ENCODE measurements at regions not wholly inside any gene's neighbourhood (a gene's known extent, or its start where the extent isn't known, plus 50 kb on each side); places are given as distances from the start of the nearest gene placed in this dataset.
"Not testable (repeated sequence)": the region's sequence is repeated elsewhere in the genome, so short reads cannot be mapped to it uniquely, and the experiment has no call there.

DNA sequence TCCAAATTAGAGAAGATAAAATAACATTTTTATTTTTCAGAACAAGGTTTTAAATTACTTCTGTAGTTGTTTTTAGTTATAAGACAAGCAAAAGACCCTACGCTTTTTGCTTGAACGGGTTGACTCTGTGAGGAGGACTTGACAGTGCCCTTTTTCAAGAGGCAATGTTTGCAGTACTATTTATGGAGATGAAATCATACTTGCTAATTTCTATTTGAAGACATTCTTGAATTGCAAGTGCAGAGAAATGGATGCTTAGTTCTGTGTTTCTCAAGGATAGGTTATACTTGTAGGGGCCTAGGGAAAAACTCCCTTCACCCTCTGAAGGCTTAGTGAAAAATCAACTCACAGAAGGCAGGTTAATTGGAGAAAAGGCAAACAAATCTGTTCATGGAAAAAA lies 1229.5 kb downstream of the REEP3 start:
- Histone ChIP-seq H3K4me3 (ENCODE audit: low read length in 2 of 2) (no peak overlapping the region), H3K9me3 (ENCODE audit: control insufficient read depth in 2 of 2, low read length in 2 of 2) (no peaks in the 10 kb centered on the region), H3K27ac (ENCODE audit: low read length) (no peak overlapping the region), H3K9ac (ENCODE audit: low read length in 2 of 2) (no peak overlapping the region), H3K36me3 (ENCODE audit: control insufficient read depth in 2 of 2, insufficient read depth in 2 of 2, low read length in 2 of 2) (no peaks in the 10 kb centered on the region), H3K4me1 (ENCODE audit: control insufficient read depth, insufficient read depth, low read length) (no peaks in the 10 kb centered on the region), H3K27me3 (ENCODE audit: control insufficient read depth in 1 of 2, insufficient read depth in 2 of 2, low read length in 2 of 2) (no peaks in the 10 kb centered on the region)

DNA sequence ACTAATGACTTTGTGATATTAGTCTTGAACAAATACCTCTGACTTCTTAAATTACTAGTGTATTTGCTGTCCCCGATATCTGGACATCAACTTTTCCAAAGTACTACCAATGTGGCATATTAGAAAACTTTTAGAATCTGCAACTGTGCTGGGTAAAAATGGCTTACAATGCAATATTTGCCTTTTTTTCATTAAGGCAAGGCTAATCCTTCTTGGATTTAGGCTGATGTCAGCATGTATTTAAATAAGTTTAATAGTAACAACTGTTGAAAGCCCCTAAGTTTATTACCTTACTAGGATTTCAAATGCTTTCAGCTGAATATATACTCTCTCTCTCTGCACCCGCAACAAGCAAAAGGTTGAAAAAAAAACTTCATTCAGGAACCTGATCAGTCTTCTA lies 1232.3 kb downstream of the REEP3 start:
- Histone ChIP-seq H3K9me3 (ENCODE audit: control insufficient read depth in 2 of 2, low read length in 2 of 2) (no peaks in the 10 kb centered on the region), H3K4me1 (ENCODE audit: control insufficient read depth, insufficient read depth, low read length) (no peaks in the 10 kb centered on the region), H3K9ac (ENCODE audit: low read length in 2 of 2) (no peak overlapping the region), H3K27me3 (ENCODE audit: control insufficient read depth in 1 of 2, insufficient read depth in 2 of 2, low read length in 2 of 2) (no peaks in the 10 kb centered on the region), H3K36me3 (ENCODE audit: control insufficient read depth in 2 of 2, insufficient read depth in 2 of 2, low read length in 2 of 2) (no peaks in the 10 kb centered on the region), H3K27ac (ENCODE audit: low read length) (no peak overlapping the region), H3K4me3 (ENCODE audit: low read length in 2 of 2) (no peak overlapping the region)

DNA sequence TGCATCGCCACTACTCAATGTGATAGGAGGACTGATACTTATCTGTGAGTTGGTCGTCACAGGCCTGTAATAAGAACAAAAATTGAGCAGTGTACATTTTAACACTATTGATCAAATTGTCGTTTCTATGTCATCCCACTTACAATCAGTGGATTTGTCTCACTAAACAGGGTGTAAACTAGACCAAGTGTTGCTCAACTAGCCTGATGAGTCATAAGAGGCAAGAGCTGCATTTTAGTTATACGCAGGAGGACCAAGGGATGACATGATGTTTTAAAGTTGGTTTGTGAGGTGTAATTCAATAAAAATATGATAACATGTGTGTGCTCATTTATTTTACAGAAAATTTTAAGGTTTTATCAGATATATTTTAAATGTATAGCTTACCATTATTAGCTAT lies 1239.2 kb downstream of the REEP3 start:
- no peaks in the 10 kb centered on the region for H3K27me3 ChIP-seq (ENCODE audit: control insufficient read depth in 1 of 2, insufficient read depth in 2 of 2, low read length in 2 of 2)
- H3K27ac ChIP-seq (ENCODE audit: low read length), result no peak overlapping the region
- H3K9me3 ChIP-seq (ENCODE audit: control insufficient read depth in 2 of 2, low read length in 2 of 2), result no peaks in the 10 kb centered on the region
- H3K36me3 ChIP-seq (ENCODE audit: control insufficient read depth in 2 of 2, insufficient read depth in 2 of 2, low read length in 2 of 2), result no peaks in the 10 kb centered on the region
- H3K9ac ChIP-seq (ENCODE audit: low read length in 2 of 2), result no peak overlapping the region
- H3K4me3 ChIP-seq (ENCODE audit: low read length in 2 of 2), result no peak overlapping the region
- H3K4me1 ChIP-seq (ENCODE audit: control insufficient read depth, insufficient read depth, low read length), result no peaks in the 10 kb centered on the region

DNA sequence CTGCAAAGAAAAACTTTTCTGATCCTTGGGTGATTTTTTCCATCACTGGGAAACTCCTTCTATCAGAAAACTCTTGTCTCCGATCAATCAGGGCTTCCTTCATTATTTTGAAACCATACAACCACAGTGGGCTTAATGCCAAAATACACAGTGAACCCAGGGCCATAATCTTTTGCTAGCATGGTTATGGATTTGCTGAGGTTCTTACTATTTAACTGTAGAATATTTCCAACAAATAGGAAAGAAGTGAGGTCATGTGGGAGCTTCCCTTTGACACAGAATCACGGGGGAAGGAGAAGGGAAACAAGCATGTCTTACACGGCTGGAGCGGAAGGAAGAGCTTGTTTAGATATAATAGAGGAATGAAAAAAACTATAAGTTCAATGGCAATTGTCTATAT lies 1241.7 kb downstream of the REEP3 start:
- H3K9ac ChIP-seq (ENCODE audit: low read length in 2 of 2), result no peak overlapping the region
- H3K27ac ChIP-seq (ENCODE audit: low read length), result no peak overlapping the region
- H3K27me3 ChIP-seq (ENCODE audit: control insufficient read depth in 1 of 2, insufficient read depth in 2 of 2, low read length in 2 of 2), result no peaks in the 10 kb centered on the region
- H3K9me3 ChIP-seq (ENCODE audit: control insufficient read depth in 2 of 2, low read length in 2 of 2), result no peaks in the 10 kb centered on the region
- no peaks in the 10 kb centered on the region for H3K36me3 ChIP-seq (ENCODE audit: control insufficient read depth in 2 of 2, insufficient read depth in 2 of 2, low read length in 2 of 2)
- no peaks in the 10 kb centered on the region for H3K4me1 ChIP-seq (ENCODE audit: control insufficient read depth, insufficient read depth, low read length)
- no peak overlapping the region for H3K4me3 ChIP-seq (ENCODE audit: low read length in 2 of 2)

DNA sequence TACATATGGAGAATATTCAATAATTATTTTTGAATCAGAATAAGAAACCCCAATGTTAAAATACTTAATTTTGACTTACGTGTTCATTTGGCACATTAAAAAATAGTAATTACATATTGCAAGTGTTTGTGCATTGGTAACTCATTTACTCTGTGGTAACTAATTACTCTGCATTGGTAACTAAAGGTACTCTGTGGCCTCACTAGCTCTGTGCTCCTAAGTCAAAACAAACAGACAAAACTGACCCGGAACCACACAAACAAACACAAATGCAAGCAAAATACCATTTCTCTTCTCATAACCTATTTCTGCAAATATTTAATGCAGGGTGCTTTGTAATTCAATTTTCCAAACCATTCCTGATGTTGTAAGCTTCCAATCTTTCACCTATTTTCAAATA lies 1244.3 kb downstream of the REEP3 start:
- Histone ChIP-seq H3K27ac (ENCODE audit: low read length) (no peak overlapping the region), H3K27me3 (ENCODE audit: control insufficient read depth in 1 of 2, insufficient read depth in 2 of 2, low read length in 2 of 2) (no peaks in the 10 kb centered on the region), H3K36me3 (ENCODE audit: control insufficient read depth in 2 of 2, insufficient read depth in 2 of 2, low read length in 2 of 2) (no peaks in the 10 kb centered on the region), H3K4me3 (ENCODE audit: low read length in 2 of 2) (no peak overlapping the region), H3K4me1 (ENCODE audit: control insufficient read depth, insufficient read depth, low read length) (no peaks in the 10 kb centered on the region), H3K9me3 (ENCODE audit: control insufficient read depth in 2 of 2, low read length in 2 of 2) (no peaks in the 10 kb centered on the region), H3K9ac (ENCODE audit: low read length in 2 of 2) (no peak overlapping the region)

DNA sequence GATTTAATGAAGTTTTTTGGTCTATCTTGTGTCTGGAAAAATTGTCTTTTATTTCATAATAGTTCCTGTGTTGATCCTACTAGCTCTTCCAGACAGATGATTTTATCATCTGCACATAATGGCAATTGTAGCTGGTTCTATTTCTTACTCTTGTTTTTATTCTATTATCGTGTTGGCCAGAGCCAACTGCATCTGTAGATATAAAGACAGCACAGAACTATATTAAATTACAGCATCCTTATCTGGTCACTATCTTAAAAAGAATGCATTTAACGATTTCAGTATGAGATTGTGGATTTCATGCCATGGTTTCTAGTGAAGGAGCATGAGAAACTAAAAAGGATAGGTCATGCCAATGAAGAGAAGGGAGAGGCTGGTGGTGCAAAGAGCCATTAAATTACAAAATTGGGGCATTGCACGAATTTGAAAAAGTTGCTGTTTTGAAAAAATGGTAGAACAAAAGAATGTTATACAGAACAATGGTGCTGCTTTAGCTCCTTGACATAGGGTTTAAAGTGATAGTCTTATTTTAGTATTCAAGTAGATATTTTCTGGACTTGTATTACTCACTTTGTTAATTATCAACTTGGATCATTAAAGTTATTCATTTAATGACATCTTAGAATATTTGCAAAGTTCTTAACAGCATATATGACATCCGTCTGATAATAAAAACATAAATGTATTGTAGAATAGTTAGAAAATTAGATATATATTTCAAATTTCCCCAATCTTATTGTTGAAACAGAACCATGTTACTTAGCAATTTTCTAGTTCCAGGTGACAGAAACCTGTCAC lies 1250.3 kb downstream of the REEP3 start:
- H3K9ac ChIP-seq (ENCODE audit: low read length in 2 of 2), result no peak overlapping the region
- no peaks in the 10 kb centered on the region for H3K4me1 ChIP-seq (ENCODE audit: control insufficient read depth, insufficient read depth, low read length)
- no peak overlapping the region for H3K27ac ChIP-seq (ENCODE audit: low read length)
- H3K27me3 ChIP-seq (ENCODE audit: control insufficient read depth in 1 of 2, insufficient read depth in 2 of 2, low read length in 2 of 2), result no peaks in the 10 kb centered on the region
- no peaks in the 10 kb centered on the region for H3K36me3 ChIP-seq (ENCODE audit: control insufficient read depth in 2 of 2, insufficient read depth in 2 of 2, low read length in 2 of 2)
- no peak overlapping the region for H3K4me3 ChIP-seq (ENCODE audit: low read length in 2 of 2)
- H3K9me3 ChIP-seq (ENCODE audit: control insufficient read depth in 2 of 2, low read length in 2 of 2), result no peaks in the 10 kb centered on the region

DNA sequence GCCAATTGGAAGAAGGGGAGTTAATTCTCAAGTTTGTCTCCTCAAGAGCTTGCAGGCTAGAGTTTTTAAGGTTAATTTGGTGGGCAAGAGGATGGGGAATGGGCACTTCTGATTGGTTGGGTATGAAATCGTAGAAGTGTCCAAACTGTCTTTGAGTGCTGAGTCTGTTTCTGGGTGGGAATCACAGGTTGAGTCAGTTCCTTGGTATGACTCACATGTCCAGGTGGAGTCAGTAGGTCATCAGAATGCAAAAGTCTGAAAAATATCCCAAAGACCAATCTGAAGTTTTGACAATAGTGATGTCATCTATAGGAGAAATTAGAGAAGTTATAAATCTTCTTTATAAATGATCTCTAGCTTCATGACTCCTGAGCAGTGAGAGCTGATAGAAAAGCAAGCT lies 1252.2 kb downstream of the REEP3 start:
- no peaks in the 10 kb centered on the region for H3K36me3 ChIP-seq (ENCODE audit: control insufficient read depth in 2 of 2, insufficient read depth in 2 of 2, low read length in 2 of 2)
- H3K27ac ChIP-seq (ENCODE audit: low read length), result no peak overlapping the region
- no peak overlapping the region for H3K4me3 ChIP-seq (ENCODE audit: low read length in 2 of 2)
- no peaks in the 10 kb centered on the region for H3K4me1 ChIP-seq (ENCODE audit: control insufficient read depth, insufficient read depth, low read length)
- H3K27me3 ChIP-seq (ENCODE audit: control insufficient read depth in 1 of 2, insufficient read depth in 2 of 2, low read length in 2 of 2), result no peaks in the 10 kb centered on the region
- H3K9ac ChIP-seq (ENCODE audit: low read length in 2 of 2), result no peak overlapping the region
- no peaks in the 10 kb centered on the region for H3K9me3 ChIP-seq (ENCODE audit: control insufficient read depth in 2 of 2, low read length in 2 of 2)

DNA sequence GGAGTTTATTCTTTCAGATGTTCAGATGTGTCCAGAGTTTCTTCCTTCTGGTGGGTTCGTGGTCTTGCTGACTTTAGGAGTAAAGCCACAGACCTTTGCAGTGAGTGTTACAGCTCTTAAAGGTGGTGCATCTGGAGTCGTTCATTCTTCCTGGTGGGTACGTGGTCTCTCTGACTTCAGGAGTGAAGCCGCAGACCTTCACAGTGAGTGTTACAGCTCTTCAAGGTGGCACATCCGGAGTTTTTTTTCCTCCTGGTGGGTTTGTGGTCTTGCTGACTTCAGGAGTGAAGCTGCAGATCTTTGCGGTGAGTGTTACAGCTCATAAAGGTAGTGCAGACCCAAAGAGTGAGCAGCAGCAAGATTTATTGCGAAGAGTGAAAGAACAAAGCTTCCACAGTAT lies 1263.2 kb downstream of the REEP3 start:
- H3K27me3 ChIP-seq (ENCODE audit: control insufficient read depth in 1 of 2, insufficient read depth in 2 of 2, low read length in 2 of 2); H3K36me3 ChIP-seq (ENCODE audit: control insufficient read depth in 2 of 2, insufficient read depth in 2 of 2, low read length in 2 of 2); H3K9me3 ChIP-seq (ENCODE audit: control insufficient read depth in 2 of 2, low read length in 2 of 2); H3K4me1 ChIP-seq (ENCODE audit: control insufficient read depth, insufficient read depth, low read length); H3K4me3 ChIP-seq (ENCODE audit: low read length in 2 of 2); H3K27ac ChIP-seq (ENCODE audit: low read length); H3K9ac ChIP-seq (ENCODE audit: low read length in 2 of 2): not testable (repeated sequence)

DNA sequence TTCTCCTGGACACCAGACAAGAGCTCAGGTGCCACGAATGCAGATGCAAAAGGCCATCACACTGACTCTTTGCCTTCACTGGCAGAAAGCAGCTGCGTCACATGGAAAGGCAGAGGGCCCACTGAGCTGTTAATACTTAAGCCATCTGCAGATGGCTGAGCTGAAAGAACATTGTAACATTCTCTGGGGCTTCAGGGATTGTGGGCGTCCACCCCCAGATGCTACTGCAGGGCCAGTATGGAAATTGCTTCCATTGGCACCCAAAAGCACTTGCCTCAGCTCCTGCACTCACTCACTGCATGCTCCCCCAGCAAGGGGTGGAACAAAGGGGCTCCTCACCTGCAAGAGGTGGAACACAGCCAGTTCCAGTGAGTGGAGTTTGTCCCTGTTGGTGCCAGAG lies 1264.6 kb downstream of the REEP3 start:
- no peak overlapping the region for H3K9ac ChIP-seq (ENCODE audit: low read length in 2 of 2)
- no peak overlapping the region for H3K4me3 ChIP-seq (ENCODE audit: low read length in 2 of 2)
- no peaks in the 10 kb centered on the region for H3K9me3 ChIP-seq (ENCODE audit: control insufficient read depth in 2 of 2, low read length in 2 of 2)
- no peaks in the 10 kb centered on the region for H3K36me3 ChIP-seq (ENCODE audit: control insufficient read depth in 2 of 2, insufficient read depth in 2 of 2, low read length in 2 of 2)
- H3K27me3 ChIP-seq (ENCODE audit: control insufficient read depth in 1 of 2, insufficient read depth in 2 of 2, low read length in 2 of 2), result no peaks in the 10 kb centered on the region
- H3K27ac ChIP-seq (ENCODE audit: low read length), result no peak overlapping the region
- no peaks in the 10 kb centered on the region for H3K4me1 ChIP-seq (ENCODE audit: control insufficient read depth, insufficient read depth, low read length)

DNA sequence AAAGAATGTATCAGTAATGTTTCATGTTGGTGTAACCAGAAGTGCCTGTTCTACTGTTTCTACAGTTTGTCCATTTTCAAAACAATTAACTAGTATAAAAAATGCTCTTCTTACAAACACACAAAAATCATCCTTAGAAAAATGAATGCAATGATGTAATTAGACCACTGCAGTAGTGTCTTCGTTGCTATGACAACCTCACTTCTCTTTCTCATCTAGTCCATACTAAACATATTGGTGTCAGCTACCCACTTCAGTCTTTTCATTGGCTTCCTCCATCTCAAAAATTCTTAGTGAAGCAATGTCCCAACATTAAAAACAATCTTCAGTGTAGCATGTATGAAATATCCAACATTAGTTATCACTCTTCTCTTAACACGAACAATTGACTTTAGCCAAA lies 1265.8 kb downstream of the REEP3 start:
- Histone ChIP-seq H3K36me3 (ENCODE audit: control insufficient read depth in 2 of 2, insufficient read depth in 2 of 2, low read length in 2 of 2) (no peaks in the 10 kb centered on the region), H3K9me3 (ENCODE audit: control insufficient read depth in 2 of 2, low read length in 2 of 2) (no peaks in the 10 kb centered on the region), H3K27ac (ENCODE audit: low read length) (no peak overlapping the region), H3K4me1 (ENCODE audit: control insufficient read depth, insufficient read depth, low read length) (no peaks in the 10 kb centered on the region), H3K9ac (ENCODE audit: low read length in 2 of 2) (no peak overlapping the region), H3K4me3 (ENCODE audit: low read length in 2 of 2) (no peak overlapping the region), H3K27me3 (ENCODE audit: control insufficient read depth in 1 of 2, insufficient read depth in 2 of 2, low read length in 2 of 2) (no peaks in the 10 kb centered on the region)

DNA sequence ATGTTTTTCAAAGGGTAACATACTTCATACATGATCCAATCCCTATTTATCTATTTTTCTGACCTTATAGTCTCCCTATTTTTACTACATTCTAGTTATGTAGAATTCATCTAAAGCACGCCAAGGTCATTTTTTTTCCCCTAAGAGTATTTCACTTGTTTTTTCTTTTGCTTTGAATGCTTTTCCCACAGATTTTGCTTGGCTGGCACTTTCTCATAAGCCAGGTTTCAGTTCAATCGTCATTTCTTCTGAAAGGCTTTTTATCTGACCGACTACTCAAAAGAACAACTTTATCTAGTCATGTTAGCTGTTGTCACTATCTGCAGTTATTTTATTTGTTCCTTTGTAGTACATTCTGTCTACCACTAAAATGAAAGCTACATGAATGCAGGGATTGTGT lies 1274.6 kb downstream of the REEP3 start:
- H3K9ac ChIP-seq (ENCODE audit: low read length in 2 of 2), result no peak overlapping the region
- no peak overlapping the region for H3K27ac ChIP-seq (ENCODE audit: low read length)
- no peaks in the 10 kb centered on the region for H3K4me1 ChIP-seq (ENCODE audit: control insufficient read depth, insufficient read depth, low read length)
- no peaks in the 10 kb centered on the region for H3K36me3 ChIP-seq (ENCODE audit: control insufficient read depth in 2 of 2, insufficient read depth in 2 of 2, low read length in 2 of 2)
- H3K27me3 ChIP-seq (ENCODE audit: control insufficient read depth in 1 of 2, insufficient read depth in 2 of 2, low read length in 2 of 2), result no peaks in the 10 kb centered on the region
- H3K4me3 ChIP-seq (ENCODE audit: low read length in 2 of 2), result no peak overlapping the region
- H3K9me3 ChIP-seq (ENCODE audit: control insufficient read depth in 2 of 2, low read length in 2 of 2), result no peaks in the 10 kb centered on the region

All from stomach smooth muscle (tissue), 2 donors.